ENCODE measurements at regions not wholly inside any gene's neighbourhood (a gene's known extent, or its start where the extent isn't known, plus 50 kb on each side); places are given as distances from the start of the nearest gene placed in this dataset.
A peak's percentile ranks its signal among the peaks of the same experiment; 100 is the strongest.

DNA sequence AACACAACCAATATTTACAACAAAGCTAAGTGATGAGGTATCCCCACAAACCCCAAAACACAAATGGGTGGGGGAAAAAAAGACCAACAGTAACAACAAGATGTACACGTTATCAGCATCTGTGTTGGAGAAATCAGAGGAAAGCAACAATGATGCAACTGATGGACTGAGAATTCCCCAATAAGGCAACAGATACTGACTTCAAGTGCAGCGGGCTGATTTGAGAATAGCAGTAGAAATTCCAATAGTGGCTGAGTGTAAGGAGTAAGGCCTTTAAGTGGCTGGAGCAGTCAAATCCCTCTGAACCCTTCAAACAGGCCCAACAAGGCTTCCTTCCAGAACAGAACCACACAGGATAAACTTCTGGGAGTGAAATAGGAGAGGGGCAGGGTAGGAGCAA lies 97.6 kb downstream of the TM2D1 start:
- no peak for DNase-seq (ENCODE audit: low read depth, low spot score)

DNA sequence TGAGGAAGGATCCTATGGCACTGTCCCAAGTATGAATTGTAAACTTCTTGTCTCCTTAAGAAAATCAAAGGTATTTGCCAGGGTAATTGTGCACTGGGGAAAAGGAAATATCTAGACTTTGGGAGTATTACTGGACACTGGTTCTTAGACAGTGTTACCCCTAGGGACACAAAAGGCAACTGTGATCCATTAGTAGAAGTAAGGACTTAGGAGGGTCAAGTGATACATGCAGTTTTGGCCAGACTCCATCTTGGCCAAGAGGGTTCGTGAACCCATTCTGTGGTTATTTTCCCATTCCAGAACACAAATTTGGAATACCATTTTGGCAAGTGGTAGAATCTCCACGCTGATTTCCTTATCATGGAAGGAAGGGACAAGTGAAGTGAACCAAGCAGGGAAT lies 98.1 kb downstream of the TM2D1 start:
- DNase-seq (ENCODE audit: low read depth, low spot score): no peak

DNA sequence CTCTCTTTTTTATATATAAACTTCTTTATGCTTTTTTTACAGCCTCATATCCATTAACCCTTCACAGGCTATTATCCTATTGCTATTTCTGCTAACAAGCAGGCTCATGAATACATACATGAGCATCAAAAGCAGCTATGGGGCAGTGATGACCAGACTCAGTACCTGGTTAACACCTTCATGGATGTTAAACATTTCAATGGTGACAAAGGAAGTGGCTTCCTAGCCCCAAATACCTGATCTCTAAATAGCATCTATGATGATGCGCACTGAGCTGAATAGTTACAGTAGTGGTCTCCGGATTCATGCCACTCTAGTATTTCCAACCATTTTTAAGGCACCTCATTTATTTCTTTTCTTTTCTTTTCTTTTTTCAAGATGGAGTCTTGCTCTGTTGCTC lies 101.1 kb downstream of the TM2D1 start:
- DNase-seq (ENCODE audit: low read depth, low spot score): no peak

DNA sequence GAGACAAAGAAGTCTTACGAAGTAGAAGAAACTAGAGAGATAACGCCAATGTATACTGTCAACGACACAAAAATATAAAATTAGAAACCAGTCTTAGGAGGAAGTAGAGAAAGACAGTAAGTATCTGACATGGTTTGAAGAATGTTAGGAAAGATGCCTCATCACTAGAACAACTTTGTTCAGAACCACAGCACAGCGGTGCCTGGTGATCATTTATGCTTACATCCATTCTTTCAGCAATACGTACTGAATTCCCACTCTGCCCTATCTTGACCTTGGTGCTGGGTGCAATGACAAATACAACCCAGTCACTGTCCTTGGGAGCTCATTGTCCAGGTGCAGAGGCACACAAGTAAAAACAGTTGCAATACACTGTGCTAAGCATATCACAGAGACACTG lies 104.4 kb downstream of the TM2D1 start:
- no peak for DNase-seq (ENCODE audit: low read depth, low spot score)

DNA sequence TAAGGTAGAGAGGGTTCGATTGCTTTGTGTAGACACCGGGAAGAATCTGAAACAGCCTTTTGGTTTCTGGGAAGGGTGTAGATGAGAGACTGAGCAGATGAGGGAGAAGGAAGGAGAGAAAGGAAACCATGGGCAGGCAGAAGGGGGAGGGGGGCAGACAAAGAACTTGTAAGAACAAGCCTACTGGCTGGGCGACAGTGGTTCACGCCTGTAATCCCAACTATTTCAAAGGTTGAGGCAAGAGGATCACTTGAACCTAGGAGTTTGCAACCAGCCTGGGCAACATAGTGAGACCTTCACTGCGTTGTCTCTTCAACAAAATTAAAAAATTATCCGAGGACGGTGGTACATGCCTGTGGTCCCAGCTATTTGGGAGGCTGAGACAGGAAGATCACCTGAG lies 106.2 kb downstream of the TM2D1 start:
- no peak for DNase-seq (ENCODE audit: low read depth, low spot score)

DNA sequence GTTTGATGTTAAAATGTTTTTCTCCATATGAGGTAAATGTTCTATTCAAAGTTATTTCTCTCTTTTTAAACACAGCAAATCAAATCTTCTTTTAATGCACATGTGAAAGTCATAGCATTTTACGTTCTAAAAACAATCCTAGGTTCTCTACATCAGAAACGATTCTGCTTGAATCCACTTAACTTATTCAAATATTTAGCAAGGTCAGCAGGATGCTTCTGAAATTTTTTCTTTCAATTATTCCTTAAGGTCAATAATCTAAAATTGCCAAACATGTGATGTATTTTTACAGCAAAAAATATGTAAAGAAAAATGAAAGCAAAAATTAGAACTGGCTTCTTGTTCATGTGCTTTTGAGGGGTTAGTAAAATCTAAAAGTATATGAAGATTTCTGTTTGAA lies 106.7 kb downstream of the TM2D1 start:
- DNase-seq (ENCODE audit: low read depth, low spot score): no peak

DNA sequence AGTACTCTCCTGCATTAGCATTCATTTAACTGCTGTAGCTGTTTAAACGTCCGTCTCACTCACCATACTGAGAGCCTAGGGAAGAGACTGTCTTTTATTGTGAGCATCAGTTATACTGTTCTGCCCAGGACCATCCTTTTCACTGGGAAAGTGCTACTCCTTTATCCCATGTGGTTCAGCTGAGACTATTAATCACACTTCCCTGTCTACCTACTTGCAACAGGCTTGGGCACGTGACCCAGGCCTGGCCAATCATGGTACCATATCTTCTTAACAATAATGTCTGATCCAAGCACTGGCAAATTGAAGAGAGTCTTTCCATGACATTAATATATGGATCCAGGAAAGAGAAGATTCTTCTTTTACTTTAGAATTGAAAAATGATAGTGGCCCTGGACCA lies 108.1 kb downstream of the TM2D1 start:
- no peak for DNase-seq (ENCODE audit: low read depth, low spot score)

DNA sequence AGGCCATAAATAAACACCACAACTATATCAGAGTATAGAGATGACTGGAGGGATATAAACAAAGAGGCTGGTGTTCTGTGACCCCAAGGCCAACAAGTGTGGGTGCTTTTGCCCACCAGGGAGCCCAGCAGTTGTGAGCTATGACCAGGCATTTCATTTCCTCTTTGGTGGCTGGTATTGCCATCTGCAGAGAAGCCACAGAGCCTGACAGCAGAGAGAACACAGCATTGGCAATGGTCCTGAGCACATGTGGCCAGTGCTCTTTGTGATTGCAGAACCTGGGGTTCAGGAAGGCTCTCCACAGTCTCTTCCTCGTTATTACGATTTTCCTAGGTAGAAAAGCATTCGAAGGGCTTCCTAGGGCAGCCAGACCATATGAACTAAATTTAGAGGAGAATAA lies 112.3 kb downstream of the TM2D1 start:
- no peak for DNase-seq (ENCODE audit: low read depth, low spot score)

DNA sequence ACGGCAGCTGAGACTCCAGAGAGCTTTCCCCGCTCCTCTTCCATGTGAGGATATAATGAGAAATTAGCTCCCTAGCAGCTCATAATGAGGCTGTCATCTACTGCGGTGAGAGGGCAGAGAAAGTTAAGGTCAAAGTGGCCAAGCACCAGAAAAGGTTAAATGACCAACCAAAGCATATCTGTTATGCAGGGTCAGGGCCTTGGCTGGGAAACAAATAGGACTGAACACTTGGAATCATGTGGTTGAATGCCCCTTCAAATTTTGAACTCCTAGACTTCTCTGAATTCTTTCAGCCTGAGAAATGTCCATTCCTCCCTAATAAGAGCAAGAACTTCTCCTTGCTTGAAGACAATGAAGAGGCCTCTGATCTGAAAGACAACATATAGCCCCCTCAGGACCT lies 115.9 kb downstream of the TM2D1 start:
- no peak for DNase-seq (ENCODE audit: low read depth, low spot score)

DNA sequence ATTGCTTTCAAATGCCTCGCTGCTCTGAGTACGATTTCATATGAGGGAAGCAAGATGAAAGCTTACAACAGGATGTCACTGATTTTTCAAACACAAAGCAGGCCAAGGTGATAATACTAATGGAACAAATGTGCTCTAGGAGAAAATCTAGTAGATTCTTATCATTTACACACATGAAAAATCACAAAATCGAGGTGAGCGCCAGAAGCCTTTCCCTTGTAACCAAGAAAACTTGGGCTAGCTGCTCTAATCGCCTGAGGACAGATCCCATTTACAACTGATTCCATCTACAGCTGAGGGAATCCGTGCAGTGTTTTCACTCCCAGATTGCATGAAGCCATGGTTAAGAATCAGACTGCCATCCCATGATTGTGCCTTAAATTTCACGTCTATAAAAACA lies 117.5 kb downstream of the TM2D1 start:
- DNase-seq (ENCODE audit: low read depth, low spot score): no peak

DNA sequence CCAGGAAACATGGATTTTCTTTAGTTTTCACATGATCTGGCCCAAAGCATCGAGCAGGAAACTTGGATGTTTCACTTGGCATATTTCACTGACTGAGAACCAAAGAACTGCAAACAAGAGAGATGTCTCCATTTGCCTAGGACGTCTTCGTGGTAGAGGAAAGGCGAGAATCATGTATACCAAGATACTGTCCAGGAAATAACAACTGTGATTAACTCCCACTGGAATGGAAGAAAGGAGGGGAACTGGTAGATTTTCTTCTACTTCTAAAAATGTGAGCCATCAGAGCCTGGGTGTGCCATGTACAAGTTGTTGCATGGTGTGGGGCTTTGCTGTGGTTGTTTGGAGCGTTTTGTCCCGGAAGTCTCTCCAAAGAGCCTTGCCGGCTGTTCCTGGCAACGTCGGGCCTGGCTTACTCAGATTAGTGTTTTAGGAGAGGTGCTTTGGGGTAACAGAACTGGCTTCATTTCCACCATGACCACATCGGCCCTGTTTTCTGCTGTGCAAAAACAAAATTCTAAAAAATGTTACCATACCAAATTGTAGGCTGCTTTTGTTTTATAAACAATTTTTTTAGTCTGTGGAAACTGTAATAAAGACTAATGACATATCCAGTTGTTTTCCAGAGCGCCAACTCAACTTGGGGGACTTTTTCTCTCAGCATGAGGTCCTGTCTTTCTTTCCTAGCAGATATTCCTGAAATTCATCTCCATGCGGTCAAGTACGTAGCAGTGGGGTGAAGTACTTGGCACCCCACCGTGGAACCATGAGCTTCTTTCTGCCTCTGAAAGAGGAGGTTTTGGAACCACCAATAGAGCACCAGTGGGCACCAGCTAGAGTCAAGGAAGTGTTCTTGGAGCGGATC lies 118.3 kb downstream of the TM2D1 start:
- peak; percentile 53 for DNase-seq (ENCODE audit: low read depth, low spot score)

DNA sequence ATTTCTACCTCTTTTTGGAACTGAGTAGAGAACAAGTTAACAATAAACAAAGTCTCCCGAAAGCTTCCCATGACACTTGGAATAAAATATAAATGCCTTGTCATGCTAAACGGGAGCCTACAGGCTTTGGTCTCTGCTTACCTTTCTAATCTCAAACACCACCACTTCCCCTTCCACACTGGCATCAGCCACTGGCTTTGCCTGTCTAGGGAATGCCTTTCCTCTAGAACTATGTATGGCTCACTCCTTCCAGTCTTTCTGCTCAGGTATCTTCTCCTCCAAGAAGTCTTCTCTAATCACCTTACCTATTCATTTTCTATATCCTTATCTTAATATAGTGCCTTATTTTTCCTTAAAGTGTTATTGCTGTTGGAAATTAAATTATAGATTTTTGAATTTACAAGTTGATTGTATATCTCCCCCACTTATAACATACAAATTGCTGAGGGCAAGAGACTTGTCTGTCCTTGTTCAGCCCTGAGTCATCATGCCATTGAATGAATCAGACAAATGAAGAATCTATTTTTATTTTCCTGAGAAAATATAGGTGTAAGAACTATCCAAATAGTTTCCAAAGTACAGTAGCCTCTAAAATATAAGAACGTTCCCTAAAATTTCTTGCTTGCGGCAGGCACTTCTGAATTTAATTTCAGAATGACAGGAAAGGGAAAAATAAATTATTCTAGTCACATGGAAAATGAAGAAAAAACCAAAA lies 119.2 kb downstream of the TM2D1 start:
- peak; percentile 19 for DNase-seq (ENCODE audit: low read depth, low spot score)

DNA sequence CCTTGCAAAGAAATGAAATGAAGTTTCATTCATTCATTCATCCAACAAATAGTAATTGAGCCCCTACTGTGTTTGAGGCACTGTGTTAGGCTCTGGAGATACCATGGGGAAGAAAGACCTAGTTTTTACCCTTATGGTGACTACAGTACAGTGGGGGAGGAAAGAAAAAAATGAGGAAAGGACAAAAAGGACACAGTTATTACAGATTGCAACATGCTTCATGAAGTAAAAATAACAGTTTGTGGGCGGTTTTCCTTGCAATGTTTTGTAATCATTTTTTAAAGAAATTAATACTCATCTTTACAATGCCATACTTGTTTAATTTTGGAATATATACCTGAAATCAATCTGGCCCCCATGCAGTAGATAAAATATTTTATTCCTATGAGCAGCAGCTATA lies 120.3 kb downstream of the TM2D1 start:
- no peak for DNase-seq (ENCODE audit: low read depth, low spot score)

DNA sequence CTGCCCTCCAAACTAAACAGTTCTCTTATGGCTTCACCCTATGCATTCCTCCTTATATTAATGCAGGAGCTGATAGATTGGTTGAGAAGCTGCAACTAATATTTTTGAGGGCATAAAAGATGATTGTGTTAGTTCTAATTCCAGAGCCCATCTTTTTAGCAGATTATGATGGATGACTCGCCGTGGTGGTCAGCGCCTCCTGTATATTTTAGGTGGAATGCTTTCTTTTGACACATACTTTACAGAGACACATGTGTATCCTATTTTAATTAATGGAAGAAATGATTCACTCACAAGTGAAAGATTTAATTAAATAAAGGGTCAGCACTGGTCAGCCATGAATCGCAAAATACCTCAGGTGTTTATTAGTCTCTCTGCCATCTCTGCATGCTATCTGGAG lies 120.7 kb downstream of the TM2D1 start:
- no peak for DNase-seq (ENCODE audit: low read depth, low spot score)

DNA sequence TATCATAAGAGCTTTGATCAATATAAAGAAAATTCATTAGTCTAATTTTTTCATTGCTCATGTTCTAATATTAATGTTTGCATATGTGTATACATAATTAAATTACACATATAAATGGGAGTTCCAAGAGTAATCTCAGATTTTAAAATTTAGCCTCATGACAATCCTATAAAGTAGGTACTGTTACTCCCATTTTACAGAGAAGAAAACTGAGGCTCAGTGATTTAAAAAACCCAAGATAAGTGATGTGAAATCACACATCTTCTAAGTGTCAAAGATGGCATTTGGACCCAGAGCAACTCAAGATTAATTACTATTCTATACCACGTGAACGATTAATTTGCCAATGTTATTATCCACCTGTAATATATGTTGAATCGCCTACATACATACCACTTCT lies 122.3 kb downstream of the TM2D1 start:
- no peak for DNase-seq (ENCODE audit: low read depth, low spot score)

DNA sequence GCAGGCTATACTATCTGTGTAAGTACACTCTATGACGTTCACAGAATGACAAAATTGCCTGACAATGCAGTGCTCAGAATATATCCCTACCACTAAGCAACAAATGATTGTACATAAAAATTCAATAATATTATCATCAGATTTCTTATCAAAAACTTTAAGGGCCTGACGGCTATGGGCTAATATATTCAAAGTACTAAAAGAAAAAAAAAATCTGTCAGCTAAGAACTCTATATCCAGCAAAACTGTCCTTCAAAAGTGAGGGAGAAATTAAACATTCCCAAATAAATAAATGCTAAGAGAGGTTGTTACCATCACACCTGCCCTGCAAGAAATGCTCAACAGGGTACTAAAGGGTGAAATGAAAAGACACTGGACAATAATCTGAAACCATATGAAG lies 127.3 kb downstream of the TM2D1 start:
- no peak for DNase-seq (ENCODE audit: low read depth, low spot score)

DNA sequence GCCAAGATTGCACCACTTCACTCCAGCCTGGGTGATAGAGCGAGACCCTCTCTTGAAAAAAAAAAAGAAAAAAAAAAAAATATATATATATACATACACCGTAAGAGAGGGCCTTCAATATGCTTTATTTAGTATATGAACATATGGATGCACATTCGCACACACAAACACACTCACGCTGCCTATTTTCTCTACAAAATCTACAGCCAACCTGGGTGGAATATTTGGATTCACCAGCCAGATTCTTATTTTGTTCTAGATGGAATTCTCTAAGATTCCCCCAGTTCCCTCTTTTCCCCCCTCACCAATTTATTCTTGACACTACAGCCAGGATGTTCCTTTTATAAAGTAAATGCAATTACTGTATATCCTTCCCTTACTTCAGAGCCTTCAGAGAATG lies 131.6 kb downstream of the TM2D1 start:
- no peak for DNase-seq (ENCODE audit: low read depth, low spot score)

DNA sequence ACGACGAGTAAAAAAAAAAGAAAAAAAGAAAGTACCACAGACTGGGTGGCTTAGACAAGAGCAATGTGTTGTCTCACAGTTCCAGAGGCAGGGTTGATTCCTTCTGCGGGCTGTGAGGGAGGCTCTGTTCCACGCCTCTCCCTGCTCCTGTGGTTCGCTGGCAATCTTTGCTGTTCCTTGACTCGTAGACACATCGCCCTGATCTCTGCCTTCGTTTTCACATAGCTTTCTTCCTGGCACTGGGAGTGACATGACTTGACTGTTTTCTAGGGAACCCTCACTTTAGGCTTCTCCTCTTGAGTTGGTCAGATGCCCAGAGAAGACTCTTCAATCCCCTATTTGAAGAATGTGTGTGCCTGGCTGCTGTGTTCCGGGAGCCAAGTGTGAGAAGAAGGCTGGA lies 133.6 kb downstream of the TM2D1 start:
- DNase-seq (ENCODE audit: low read depth, low spot score): no peak

DNA sequence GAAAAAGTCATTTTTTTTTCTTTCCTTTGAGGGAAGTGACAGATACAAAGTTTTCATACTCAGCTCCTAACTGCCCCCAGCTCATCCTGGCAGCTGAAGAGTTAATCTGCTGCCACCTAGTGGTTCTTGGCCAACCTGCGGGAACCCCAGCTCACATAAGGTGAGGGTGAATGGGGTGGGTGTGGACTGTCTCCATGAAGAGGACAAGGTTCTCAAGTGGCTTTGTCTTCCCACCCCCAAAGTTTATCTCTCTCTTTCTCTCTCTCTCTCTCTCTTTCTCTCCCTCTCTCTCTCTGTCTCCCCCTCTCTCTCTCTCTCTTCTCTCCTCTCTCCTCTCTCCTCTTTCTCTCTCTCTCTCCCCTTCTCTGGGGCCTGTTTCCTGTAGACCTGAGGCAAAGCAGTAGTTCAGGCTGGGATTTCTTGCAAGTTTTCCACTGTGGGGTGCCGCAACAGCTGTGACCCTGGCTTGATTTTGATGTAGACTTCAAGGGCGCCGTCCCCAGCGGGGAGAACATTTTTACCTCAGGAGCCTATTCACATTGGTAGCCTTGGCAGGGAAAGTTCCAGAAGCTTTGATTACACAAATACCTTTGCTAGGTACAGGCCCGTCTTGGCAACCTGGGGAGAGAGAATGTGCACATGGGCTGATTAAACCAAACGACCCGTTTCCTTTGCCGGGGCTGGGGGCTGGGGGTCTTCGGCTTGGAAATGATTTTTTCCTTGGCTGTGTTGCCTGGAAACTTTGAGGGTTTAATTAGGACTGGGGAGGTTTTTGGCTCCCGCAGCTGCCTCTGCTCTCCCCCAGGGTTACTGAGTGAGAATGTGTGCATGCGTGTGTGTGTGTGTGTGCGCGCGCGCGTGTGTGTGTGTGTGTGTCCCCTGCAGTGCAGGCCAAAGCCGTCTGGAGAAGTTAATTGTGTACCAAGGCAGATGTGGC lies 135.9 kb downstream of the TM2D1 start:
- peak; percentile 13 for DNase-seq (ENCODE audit: low read depth, low spot score)

DNA sequence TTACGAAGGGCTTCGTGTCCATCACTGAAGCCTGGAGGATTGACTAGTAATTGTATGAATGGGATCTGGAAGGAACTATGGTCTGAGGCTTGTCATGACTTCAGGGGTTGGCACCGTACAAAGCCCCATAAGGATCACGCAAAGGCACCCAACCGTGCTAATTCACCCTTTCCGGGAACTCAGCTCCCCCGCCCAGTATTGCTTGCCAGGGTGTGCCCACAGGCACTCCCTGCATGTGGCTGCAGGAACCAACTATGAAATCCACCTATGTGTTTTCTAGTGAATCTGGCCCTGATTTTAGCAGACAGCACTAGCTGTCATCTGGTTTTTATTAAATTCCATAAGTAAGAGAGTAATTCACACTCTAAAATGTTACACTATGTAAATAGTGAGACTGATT lies 139.2 kb downstream of the TM2D1 start:
- DNase-seq (ENCODE audit: low read depth, low spot score): no peak

DNA sequence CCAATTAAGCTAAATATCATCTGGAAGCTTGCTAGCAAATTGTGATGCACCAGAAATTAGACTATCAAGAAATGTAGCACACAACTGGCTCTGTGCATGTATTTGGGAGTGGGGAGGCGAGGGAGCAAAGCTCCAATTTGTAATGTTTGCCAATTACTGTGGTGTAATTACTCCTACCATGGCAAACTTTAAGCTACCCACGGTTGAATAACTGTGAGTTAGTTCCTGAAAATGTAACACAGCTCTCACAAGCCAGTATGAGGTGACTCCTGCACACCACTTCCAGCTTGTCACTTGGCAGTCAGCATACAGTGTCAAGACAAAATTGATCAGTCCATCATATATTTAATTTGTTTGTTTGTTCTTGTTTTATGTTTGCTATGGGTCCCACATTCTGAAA lies 141.2 kb downstream of the TM2D1 start:
- DNase-seq (ENCODE audit: low read depth, low spot score): no peak

DNA sequence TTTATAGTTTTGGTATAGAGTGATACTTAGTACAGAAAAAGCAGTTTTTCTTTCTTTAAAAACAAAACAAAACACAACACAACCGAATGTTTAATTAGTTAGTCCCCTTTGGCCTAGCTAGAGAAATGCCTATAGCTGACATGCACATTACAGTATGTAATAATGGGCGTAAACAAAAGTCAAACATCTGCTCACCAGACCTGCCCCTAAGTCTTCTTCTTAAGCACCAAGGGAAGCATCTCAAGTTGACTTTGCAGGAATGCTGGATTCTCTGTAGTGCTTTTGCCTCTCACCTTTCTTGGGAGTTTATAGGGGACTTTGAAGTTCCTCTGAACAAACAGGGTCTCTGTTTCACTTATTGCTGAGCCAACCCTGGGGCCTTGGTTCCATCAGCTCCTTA lies 143.7 kb downstream of the TM2D1 start:
- no peak for DNase-seq (ENCODE audit: low read depth, low spot score)

All from pulmonary artery endothelial cell (primary cell).